ENCODE measurements at regions not wholly inside any gene's neighbourhood (a gene's known extent, or its start where the extent isn't known, plus 50 kb on each side); places are given as distances from the start of the nearest gene placed in this dataset.
"Not testable (repeated sequence)": the region's sequence is repeated elsewhere in the genome, so short reads cannot be mapped to it uniquely, and the experiment has no call there.

GRCh38 chr16:79836144-79836543, 235.6 kb upstream of the MAF start:
- no peak for DNase-seq (ENCODE audit: low read depth, low spot score)
- peaks cover 3% of the 10 kb centered on the region for H3K9me3 ChIP-seq (ENCODE audit: control insufficient read depth, insufficient read depth, low read length)
- CTCF ChIA-PET = no interaction called here

GRCh38 chr16:79835194-79835593, 234.7 kb upstream of the MAF start:
- no peak overlapping the region for H3K27ac ChIP-seq (ENCODE audit: low read depth, low read length)
- POLR2A ChIA-PET = no interaction called here
- no peak overlapping the region for H3K4me3 ChIP-seq (ENCODE audit: low read depth, low read length)
- H3K9me3 ChIP-seq (ENCODE audit: control insufficient read depth, insufficient read depth, low read length) = peaks cover 3% of the 10 kb centered on the region
- CTCF ChIA-PET = no interaction called here
- DNase-seq (ENCODE audit: low read depth, low spot score) = no peak
- TF ChIP-seq, protein P1, sequence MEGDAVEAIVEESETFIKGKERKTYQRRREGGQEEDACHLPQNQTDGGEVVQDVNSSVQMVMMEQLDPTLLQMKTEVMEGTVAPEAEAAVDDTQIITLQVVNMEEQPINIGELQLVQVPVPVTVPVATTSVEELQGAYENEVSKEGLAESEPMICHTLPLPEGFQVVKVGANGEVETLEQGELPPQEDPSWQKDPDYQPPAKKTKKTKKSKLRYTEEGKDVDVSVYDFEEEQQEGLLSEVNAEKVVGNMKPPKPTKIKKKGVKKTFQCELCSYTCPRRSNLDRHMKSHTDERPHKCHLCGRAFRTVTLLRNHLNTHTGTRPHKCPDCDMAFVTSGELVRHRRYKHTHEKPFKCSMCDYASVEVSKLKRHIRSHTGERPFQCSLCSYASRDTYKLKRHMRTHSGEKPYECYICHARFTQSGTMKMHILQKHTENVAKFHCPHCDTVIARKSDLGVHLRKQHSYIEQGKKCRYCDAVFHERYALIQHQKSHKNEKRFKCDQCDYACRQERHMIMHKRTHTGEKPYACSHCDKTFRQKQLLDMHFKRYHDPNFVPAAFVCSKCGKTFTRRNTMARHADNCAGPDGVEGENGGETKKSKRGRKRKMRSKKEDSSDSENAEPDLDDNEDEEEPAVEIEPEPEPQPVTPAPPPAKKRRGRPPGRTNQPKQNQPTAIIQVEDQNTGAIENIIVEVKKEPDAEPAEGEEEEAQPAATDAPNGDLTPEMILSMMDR (IDR thresholded peaks at IDR 0.05; ENCODE audit: low read depth, low read length) = no peak
- H3K27me3 ChIP-seq (ENCODE audit: control insufficient read depth, insufficient read depth, low read length) = no peaks in the 10 kb centered on the region

More at GRCh38 chr16:79836144-79836543, 235.6 kb upstream of the MAF start:
- TF ChIP-seq, protein P1 (IDR thresholded peaks at IDR 0.05; ENCODE audit: low read depth, low read length) = no peak
- no peaks in the 10 kb centered on the region for H3K27me3 ChIP-seq (ENCODE audit: control insufficient read depth, insufficient read depth, low read length)
- no peak overlapping the region for H3K27ac ChIP-seq (ENCODE audit: low read depth, low read length)
- POLR2A ChIA-PET = no interaction called here
- H3K4me3 ChIP-seq (ENCODE audit: low read depth, low read length) = no peak overlapping the region

GRCh38 chr16:79834720-79835119, 234.2 kb upstream of the MAF start:
- Histone ChIP-seq H3K9me3 (ENCODE audit: control insufficient read depth, insufficient read depth, low read length) (peaks cover under 1% of the 10 kb centered on the region), H3K27me3 (ENCODE audit: control insufficient read depth, insufficient read depth, low read length) (no peaks in the 10 kb centered on the region), H3K27ac (ENCODE audit: low read depth, low read length) (no peak overlapping the region), H3K4me3 (ENCODE audit: low read depth, low read length) (no peak overlapping the region)
- CTCF ChIA-PET = no interaction called here
- POLR2A ChIA-PET = no interaction called here
- TF ChIP-seq, protein P1 (IDR thresholded peaks at IDR 0.05; ENCODE audit: low read depth, low read length) = no peak
- DNase-seq (ENCODE audit: low read depth, low spot score) = no peak

DNA sequence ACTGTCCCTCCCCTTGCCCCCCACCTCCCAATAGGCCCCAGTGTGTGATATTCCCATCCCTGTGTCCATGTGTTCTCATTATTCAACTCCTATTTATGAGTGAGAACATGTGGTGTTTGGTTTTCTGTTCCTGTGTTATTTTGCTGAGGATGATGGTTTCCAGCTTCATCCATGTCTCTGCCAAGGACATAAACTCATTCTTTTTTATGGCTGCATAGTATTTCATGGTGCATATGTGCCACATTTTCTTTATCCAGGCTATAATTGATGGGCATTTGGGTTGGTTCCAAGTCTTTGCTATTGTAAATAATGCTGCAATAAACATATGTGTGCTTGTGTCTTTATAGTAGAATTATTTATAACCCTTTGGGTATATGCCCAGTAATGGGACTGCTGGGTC, 233.5 kb upstream of the MAF start:
- DNase-seq (ENCODE audit: low read depth, low spot score); H3K27me3 ChIP-seq (ENCODE audit: control insufficient read depth, insufficient read depth, low read length); POLR2A ChIA-PET; H3K27ac ChIP-seq (ENCODE audit: low read depth, low read length); H3K9me3 ChIP-seq (ENCODE audit: control insufficient read depth, insufficient read depth, low read length); H3K4me3 ChIP-seq (ENCODE audit: low read depth, low read length); CTCF ChIA-PET: not testable (repeated sequence)

DNA sequence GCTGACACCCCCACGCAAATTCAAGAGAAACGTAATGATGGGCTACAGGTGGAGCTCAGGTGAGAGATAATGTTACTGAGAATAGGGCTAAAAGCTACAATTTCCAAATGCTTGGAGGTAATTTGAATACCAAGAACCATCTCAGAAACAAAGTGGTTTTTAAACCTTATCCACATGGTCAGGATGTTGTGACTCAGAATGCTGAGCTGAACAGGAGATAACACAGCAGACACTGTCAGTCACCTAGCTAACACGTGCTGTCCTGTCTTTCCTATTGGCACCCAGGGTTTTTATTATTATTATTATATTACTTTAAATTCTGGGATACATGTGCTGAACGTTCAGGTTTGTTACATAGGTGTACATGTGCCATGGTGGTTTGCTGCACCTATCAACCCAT, 233.0 kb upstream of the MAF start:
- no peak overlapping the region for H3K4me3 ChIP-seq (ENCODE audit: low read depth, low read length)
- H3K9me3 ChIP-seq (ENCODE audit: control insufficient read depth, insufficient read depth, low read length) = no peaks in the 10 kb centered on the region; the same call in 1 of the 2 replicates
- DNase-seq (ENCODE audit: low read depth, low spot score) = no peak
- no peak overlapping the region for H3K27ac ChIP-seq (ENCODE audit: low read depth, low read length)
- TF ChIP-seq, protein P1 (IDR thresholded peaks at IDR 0.05; ENCODE audit: low read depth, low read length) = no peak
- ChIA-PET POLR2A (no interaction called here), CTCF (no interaction called here)
- no peaks in the 10 kb centered on the region for H3K27me3 ChIP-seq (ENCODE audit: control insufficient read depth, insufficient read depth, low read length)
